Kidney (tissue), 13 donors: ENCODE measurements at regions not wholly inside any gene's neighbourhood (a gene's known extent, or its start where the extent isn't known, plus 50 kb on each side); places are given as distances from the start of the nearest gene placed in this dataset.

Experiments used
- DNase-seq, 5 donors: peaks; one replicate each; pipeline ENCODE4 v3.0.0-alpha.2; 2013 to 2020
- FAIRE-seq: peaks from 2 replicates; lab custom pipeline; 2012; peaks lifted over from hg19 to GRCh38; lab: Jason Lieb, UNC
- H3K27ac ChIP-seq, 2 donors: one replicate each; pipeline ENCODE4 v1.7.0; 2013; ENCODE audit warnings: low read depth in 2 of 2, low read length in 2 of 2, inconsistent platforms in 1 of 2
- H3K27me3 ChIP-seq: one replicate; pipeline ENCODE4 v1.7.1; 2013; ENCODE audit warnings: low read length, inconsistent platforms; ENCODE audit not compliant: control insufficient read depth, insufficient read depth
- H3K36me3 ChIP-seq, 3 donors: one replicate each; pipeline versions ENCODE4 v1.7.0 to v1.7.1; 2013; ENCODE audit warnings: low read length in 3 of 3, control low read depth in 1 of 3, inconsistent platforms in 1 of 3; ENCODE audit not compliant: insufficient read depth in 3 of 3, control insufficient read depth in 2 of 3
- H3K4me1 ChIP-seq, 3 donors: one replicate each; pipeline versions ENCODE4 v1.7.0 to v1.7.1; 2013; ENCODE audit warnings: low read length in 3 of 3, inconsistent platforms in 1 of 3, low read depth in 1 of 3; ENCODE audit not compliant: control insufficient read depth in 2 of 3, insufficient read depth in 2 of 3
- H3K4me3 ChIP-seq, 3 donors: one replicate each; pipeline versions ENCODE4 v1.7.0 to v1.8.1; 2013; ENCODE audit warnings: low read length in 3 of 3, control low read depth in 1 of 3, inconsistent platforms in 1 of 3
- H3K9ac ChIP-seq, 3 donors: one replicate each; pipeline versions ENCODE4 v1.7.0 to v1.7.1; 2013; ENCODE audit warnings: low read length in 3 of 3, control low read depth in 1 of 3, inconsistent platforms in 1 of 3
- H3K9me3 ChIP-seq, 3 donors: one replicate each; pipeline versions ENCODE4 v1.7.0 to v1.7.1; 2013; ENCODE audit warnings: low read length in 3 of 3, control low read depth in 1 of 3, inconsistent platforms in 1 of 3; ENCODE audit not compliant: control insufficient read depth in 2 of 3, insufficient read depth in 1 of 3
- intact Hi-C: fragments of 100-400 bp; cut with DNase I; formaldehyde crosslinking; loops from one replicate; pipeline ENCODE4 v1.11.1; 2022
- TF ChIP-seq, protein P1 (sequence below): IDR thresholded peaks from 3 replicates; pipeline ENCODE4 v1.5.1; 2012; ENCODE audit warnings: mild to moderate bottlenecking, moderate library complexity, borderline replicate concordance; ENCODE audit not compliant: insufficient read depth; ENCODE audit errors: extremely low read depth
- donor health status: control.
- donor health status: control.
- donor health status: control.
- donor health status: control.
- donor health status: control.
- donor health status: DM: yes; HTN: yes; CAD: no.
- donor health status: Normal renal cell carcinoma (clear cell type).

DNA sequence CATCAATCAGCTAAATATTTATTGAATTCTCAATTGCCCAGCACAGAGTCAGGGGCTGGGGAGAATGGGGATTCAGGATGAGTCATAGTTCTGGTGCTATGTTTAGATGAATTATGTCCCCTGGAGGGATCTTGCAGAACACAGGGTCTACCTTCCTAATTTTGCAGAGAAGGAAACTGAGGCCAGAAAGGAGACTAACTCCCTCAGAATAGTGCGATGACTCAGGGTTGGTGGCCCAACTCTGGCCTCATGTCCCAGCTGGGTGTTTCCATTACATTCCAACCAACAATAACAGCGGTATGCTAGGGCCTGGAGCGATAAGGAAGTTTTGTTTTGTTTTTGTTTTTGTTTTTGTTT is 270.9 kb downstream of the TLE3 start:
- TF ChIP-seq, protein P1, sequence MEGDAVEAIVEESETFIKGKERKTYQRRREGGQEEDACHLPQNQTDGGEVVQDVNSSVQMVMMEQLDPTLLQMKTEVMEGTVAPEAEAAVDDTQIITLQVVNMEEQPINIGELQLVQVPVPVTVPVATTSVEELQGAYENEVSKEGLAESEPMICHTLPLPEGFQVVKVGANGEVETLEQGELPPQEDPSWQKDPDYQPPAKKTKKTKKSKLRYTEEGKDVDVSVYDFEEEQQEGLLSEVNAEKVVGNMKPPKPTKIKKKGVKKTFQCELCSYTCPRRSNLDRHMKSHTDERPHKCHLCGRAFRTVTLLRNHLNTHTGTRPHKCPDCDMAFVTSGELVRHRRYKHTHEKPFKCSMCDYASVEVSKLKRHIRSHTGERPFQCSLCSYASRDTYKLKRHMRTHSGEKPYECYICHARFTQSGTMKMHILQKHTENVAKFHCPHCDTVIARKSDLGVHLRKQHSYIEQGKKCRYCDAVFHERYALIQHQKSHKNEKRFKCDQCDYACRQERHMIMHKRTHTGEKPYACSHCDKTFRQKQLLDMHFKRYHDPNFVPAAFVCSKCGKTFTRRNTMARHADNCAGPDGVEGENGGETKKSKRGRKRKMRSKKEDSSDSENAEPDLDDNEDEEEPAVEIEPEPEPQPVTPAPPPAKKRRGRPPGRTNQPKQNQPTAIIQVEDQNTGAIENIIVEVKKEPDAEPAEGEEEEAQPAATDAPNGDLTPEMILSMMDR = no peak
- H3K27me3 ChIP-seq = no peaks in the 10 kb centered on the region
- no peaks in the 10 kb centered on the region for H3K9me3 ChIP-seq
- intact Hi-C loops = no loop called here
- FAIRE-seq (no peak), DNase-seq (no peak)
- no peak overlapping the region for H3K9ac ChIP-seq
- no peaks in the 10 kb centered on the region for H3K4me1 ChIP-seq
- H3K27ac ChIP-seq = no peak overlapping the region
- H3K36me3 ChIP-seq = no peaks in the 10 kb centered on the region
- no peak overlapping the region for H3K4me3 ChIP-seq

DNA sequence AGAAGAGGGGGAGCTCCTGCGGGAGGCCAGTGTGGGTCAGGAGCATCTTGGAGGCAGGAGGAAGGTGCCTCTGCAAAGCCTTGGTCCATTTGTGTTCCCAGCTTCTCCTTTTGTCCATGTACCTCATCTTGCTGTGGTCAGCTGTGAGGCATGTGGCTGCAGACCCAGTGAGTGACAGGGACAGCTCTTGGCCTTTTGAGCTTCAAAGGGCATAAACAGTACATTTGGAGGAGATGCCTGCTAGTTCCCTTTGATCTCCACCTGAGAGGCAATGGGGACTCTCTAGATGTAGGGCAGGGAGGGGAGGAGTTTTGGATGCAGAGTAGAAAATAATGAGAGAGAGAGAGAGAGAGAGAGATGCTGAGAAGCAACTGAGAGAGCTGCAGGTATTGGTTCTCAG is 270.0 kb downstream of the TLE3 start:
- no peak for DNase-seq
- intact Hi-C loops = no loop called here
- Histone ChIP-seq H3K27ac (no peak overlapping the region), H3K9ac (no peak overlapping the region), H3K27me3 (no peaks in the 10 kb centered on the region), H3K4me1 (no peaks in the 10 kb centered on the region), H3K4me3 (no peak overlapping the region), H3K36me3 (no peaks in the 10 kb centered on the region), H3K9me3 (no peaks in the 10 kb centered on the region)
- TF ChIP-seq, protein P1 = no peak
- FAIRE-seq = no peak

DNA sequence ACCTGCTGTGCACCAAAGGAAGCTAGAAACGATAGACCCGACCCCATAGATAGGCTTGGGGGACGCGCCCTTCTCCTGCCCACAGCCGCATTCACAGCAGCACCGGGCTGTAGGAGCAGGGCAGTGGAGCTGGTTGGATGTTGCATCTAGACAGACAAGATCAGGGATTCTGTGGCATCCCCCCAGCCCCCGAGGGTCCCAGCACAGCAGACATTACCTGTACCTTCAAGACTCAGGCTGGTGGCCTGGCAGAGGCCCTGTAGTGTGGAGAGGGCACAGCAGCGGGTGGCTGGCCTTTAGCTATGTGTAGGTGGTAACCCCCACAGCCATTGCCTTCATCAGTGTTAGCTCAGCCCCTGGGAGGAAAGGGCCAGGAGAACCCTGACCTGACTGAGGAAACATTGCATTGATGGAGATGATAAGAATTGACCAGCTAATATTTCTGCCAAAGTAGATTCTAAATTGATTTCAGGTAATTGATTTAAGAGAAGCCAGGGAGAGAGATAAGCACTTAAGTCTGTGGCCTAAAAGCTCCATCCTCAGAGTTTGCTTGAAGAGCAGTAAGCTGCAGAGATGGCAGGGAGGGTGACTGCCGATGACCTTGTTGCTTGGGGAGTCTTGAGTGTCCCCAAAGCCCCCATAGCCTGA is 269.4 kb downstream of the TLE3 start:
- no peak overlapping the region for H3K9ac ChIP-seq
- FAIRE-seq (no peak), DNase-seq (no peak)
- no peak overlapping the region for H3K27ac ChIP-seq
- H3K36me3 ChIP-seq = no peaks in the 10 kb centered on the region
- TF ChIP-seq, protein P1 = no peak
- no peaks in the 10 kb centered on the region for H3K9me3 ChIP-seq
- no peaks in the 10 kb centered on the region for H3K27me3 ChIP-seq
- H3K4me1 ChIP-seq = no peaks in the 10 kb centered on the region
- no peak overlapping the region for H3K4me3 ChIP-seq
- intact Hi-C loops = no loop called here

DNA sequence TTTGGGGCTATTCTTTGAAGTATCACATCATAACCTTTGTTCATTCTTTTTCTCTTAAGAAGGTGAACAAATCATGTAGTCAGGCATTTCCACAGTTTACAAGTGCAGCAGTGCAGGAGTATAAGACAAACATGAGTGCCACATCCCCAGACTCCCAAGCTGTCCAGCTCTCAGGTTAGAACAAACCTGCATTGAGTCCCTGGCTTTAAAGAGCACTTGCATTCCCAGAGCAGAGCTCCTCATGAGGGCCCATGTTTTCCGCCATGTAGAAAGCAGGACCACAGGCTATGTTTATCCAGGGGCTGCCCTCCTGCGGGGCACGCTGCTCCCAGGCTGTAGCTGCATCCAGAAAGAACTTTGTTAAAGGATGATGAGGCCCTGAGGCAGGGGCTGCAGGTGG is 267.7 kb downstream of the TLE3 start:
- no peaks in the 10 kb centered on the region for H3K27me3 ChIP-seq
- no peak overlapping the region for H3K4me3 ChIP-seq
- no peaks in the 10 kb centered on the region for H3K36me3 ChIP-seq
- DNase-seq = no peak
- no peaks in the 10 kb centered on the region for H3K9me3 ChIP-seq
- H3K9ac ChIP-seq = no peak overlapping the region
- H3K4me1 ChIP-seq = no peaks in the 10 kb centered on the region
- intact Hi-C loops = no loop called here
- H3K27ac ChIP-seq = no peak overlapping the region
- TF ChIP-seq, protein P1 = no peak
- no peak for FAIRE-seq
